Ascending aorta (tissue), 2 donors: ENCODE measurements at regions not wholly inside any gene's neighbourhood (a gene's known extent, or its start where the extent isn't known, plus 50 kb on each side); places are given as distances from the start of the nearest gene placed in this dataset.
A peak's percentile ranks its signal among the peaks of the same experiment; 100 is the strongest.

Source experiments
- DNase-seq, 2 donors: peaks; one replicate each; pipeline ENCODE4 v3.0.0-alpha.2; 2019; ENCODE audit warnings: low spot score in 2 of 2
- H3K27ac ChIP-seq, 2 donors: fragments of 200-600 bp; sonication (generic); one replicate each; pipeline ENCODE4 v1.5.1; 2016 to 2017; ENCODE audit warnings: mild to moderate bottlenecking in 1 of 2
- H3K27me3 ChIP-seq: fragments of 200-600 bp; sonication (generic); one replicate; pipeline ENCODE4 v1.5.1; 2017
- H3K36me3 ChIP-seq, 2 donors: fragments of 200-600 bp; sonication (generic); one replicate each; pipeline ENCODE4 v1.5.1; 2016
- H3K4me1 ChIP-seq, 2 donors: fragments of 200-600 bp; sonication (generic); one replicate each; pipeline ENCODE4 v1.5.1; 2016 to 2017; ENCODE audit warnings: mild to moderate bottlenecking in 1 of 2
- H3K4me3 ChIP-seq, 2 donors: fragments of 200-600 bp; sonication (generic); one replicate each; pipeline ENCODE4 v1.5.1; 2016 to 2017; ENCODE audit warnings: mild to moderate bottlenecking in 1 of 2
- H3K9me3 ChIP-seq, 2 donors: fragments of 200-600 bp; sonication (generic); one replicate each; pipeline ENCODE4 v1.5.1; 2016
- CTCF ChIP-seq, 3 experiments: fragments of 200-600 bp in 2 of 3; fragments of 450-650 bp in 1 of 3; sonication (generic) in 2 of 3; IDR thresholded peaks; one replicate each; pipeline ENCODE4 v1.5.1; 2016 to 2019; ENCODE audit warnings: antibody characterized with exemption in 3 of 3, mild to moderate bottlenecking in 1 of 3, moderate library complexity in 1 of 3
- intact Hi-C: fragments of 100-400 bp; cut with DNase I; formaldehyde crosslinking; loops from one replicate; pipeline ENCODE4 v1.15.1; 2023

GRCh38 chr1:221840511-221841243 is 98.8 kb upstream of the DUSP10 start:
- intact Hi-C loops, result no loop called here
- Histone ChIP-seq H3K4me1 (no peaks in the 10 kb centered on the region), H3K36me3 (no peaks in the 10 kb centered on the region), H3K9me3 (no peaks in the 10 kb centered on the region), H3K27ac (no peak overlapping the region), H3K27me3 (no peaks in the 10 kb centered on the region), H3K4me3 (no peak overlapping the region)
- TF ChIP-seq CTCF (IDR thresholded peaks at IDR 0.05), result no peak
- DNase-seq, result no peak

DNA sequence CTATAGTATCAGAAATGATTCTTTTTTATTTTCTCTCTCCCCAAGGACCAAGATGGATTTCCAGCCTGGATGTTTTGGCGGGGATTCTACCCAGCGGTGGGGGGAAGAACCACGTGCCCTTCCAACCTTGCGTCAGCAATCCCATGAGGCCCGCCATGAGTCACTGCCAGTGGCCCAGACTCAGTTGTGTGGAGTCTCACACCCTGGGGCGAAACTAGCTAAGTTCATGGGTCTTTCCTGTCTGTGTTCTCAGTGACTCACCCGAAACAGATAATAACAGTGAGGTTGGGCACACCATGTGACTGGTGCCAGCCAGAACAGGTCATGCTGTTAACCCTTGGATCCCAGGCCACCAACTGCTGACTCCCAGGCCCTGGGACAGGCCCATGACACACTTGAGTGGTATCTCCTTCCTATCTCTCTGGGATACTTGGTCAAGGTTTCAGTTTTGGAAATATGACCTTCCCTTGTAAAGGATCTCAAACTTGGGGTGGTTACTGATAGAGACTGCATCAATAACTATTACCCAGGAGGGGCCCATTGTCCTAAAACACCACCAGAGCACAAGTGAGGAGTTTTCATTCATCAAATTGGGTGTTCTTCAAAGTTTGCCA is 98.0 kb upstream of the DUSP10 start:
- intact Hi-C loops, result loop anchor here (10.0 kb wide), 1 partner anchor 565 kb away; no protein-coding TSS in a partner anchor
- Histone ChIP-seq H3K27me3 (no peaks in the 10 kb centered on the region), H3K4me3 (no peak overlapping the region), H3K36me3 (no peaks in the 10 kb centered on the region), H3K9me3 (no peaks in the 10 kb centered on the region), H3K4me1 (no peaks in the 10 kb centered on the region), H3K27ac (no peak overlapping the region)
- peak in 1 of 2 donors; percentile 71 for DNase-seq
- no peak for TF ChIP-seq CTCF (IDR thresholded peaks at IDR 0.05)

DNA sequence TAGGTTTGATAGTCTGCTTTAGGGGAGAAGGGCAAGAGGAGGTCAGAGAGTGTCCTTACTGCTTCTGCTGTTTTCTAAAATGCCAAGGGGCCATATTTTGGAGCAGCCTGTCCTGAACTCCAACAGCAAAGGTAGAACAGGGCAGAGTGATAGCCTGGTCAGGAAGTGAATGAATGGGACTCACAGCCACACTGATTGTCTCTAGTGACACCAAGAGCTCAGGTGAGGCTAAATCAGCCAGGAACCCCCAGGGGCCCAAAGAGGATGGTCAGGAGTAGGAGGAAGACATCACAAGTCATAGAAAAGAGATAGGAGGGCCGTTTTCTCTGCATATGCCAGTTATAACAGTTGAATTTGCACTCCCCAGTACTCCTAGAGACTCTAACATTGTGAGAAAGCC is 97.4 kb upstream of the DUSP10 start:
- no peaks in the 10 kb centered on the region for H3K4me1 ChIP-seq
- intact Hi-C loops, result loop anchor here (10.0 kb wide), 1 partner anchor 565 kb away; no protein-coding TSS in a partner anchor
- H3K36me3 ChIP-seq, result no peaks in the 10 kb centered on the region
- no peaks in the 10 kb centered on the region for H3K9me3 ChIP-seq
- no peaks in the 10 kb centered on the region for H3K27me3 ChIP-seq
- TF ChIP-seq CTCF (IDR thresholded peaks at IDR 0.05), result no peak
- no peak overlapping the region for H3K27ac ChIP-seq
- no peak for DNase-seq
- no peak overlapping the region for H3K4me3 ChIP-seq

- no peaks in the 10 kb centered on the region for H3K27me3 ChIP-seq
- H3K4me1 ChIP-seq, result no peaks in the 10 kb centered on the region
- H3K4me3 ChIP-seq, result no peak overlapping the region
- DNase-seq, result no peak
- TF ChIP-seq CTCF (IDR thresholded peaks at IDR 0.05), result no peak
- intact Hi-C loops, result loop anchor here (10.0 kb wide), 1 partner anchor 563 kb away; no protein-coding TSS in a partner anchor
- no peaks in the 10 kb centered on the region for H3K36me3 ChIP-seq
- no peaks in the 10 kb centered on the region for H3K9me3 ChIP-seq
- H3K27ac ChIP-seq, result no peak overlapping the region
Observed at GRCh38 chr1:221837896-221838295, 96.0 kb upstream of the DUSP10 start.

- Histone ChIP-seq H3K27me3 (no peaks in the 10 kb centered on the region), H3K9me3 (no peaks in the 10 kb centered on the region), H3K4me3 (no peak overlapping the region), H3K27ac (no peak overlapping the region), H3K4me1 (no peaks in the 10 kb centered on the region), H3K36me3 (no peaks in the 10 kb centered on the region)
- DNase-seq, result no peak
- intact Hi-C loops, result loop anchor here (10.0 kb wide), 1 partner anchor 560 kb away; no protein-coding TSS in a partner anchor
- TF ChIP-seq CTCF (IDR thresholded peaks at IDR 0.05), result no peak
Observed at GRCh38 chr1:221834698-221835513, 93.0 kb upstream of the DUSP10 start.
